H9 (cell line): ENCODE measurements at regions not wholly inside any gene's neighbourhood (a gene's known extent, or its start where the extent isn't known, plus 50 kb on each side); places are given as distances from the start of the nearest gene placed in this dataset.

Experiments used
- DNase-seq: peaks from one replicate; pipeline ENCODE4 v3.0.0-alpha.2; 2017
- H2AFZ ChIP-seq: one replicate; pipeline ENCODE4 v1.6.1; 2013; ENCODE audit warnings: mild to moderate bottlenecking, low read length, control low read depth, moderate library complexity
- H2AK5ac ChIP-seq: 2 replicates; pipeline ENCODE4 v1.6.1; 2013; ENCODE audit warnings: low read length, control low read depth, mixed read lengths; ENCODE audit not compliant: insufficient read length
- H2BK120ac ChIP-seq: one replicate; pipeline ENCODE4 v1.6.1; 2013; ENCODE audit warnings: low read depth, mild to moderate bottlenecking, low read length, control low read depth, inconsistent platforms; ENCODE audit not compliant: poor library complexity, severe bottlenecking
- H2BK12ac ChIP-seq: 2 replicates; pipeline ENCODE4 v1.6.1; 2013; ENCODE audit warnings: low read length, control low read depth, mixed read lengths, low read depth; ENCODE audit not compliant: insufficient read length
- H2BK15ac ChIP-seq: 2 replicates; pipeline ENCODE4 v1.6.1; 2013; ENCODE audit warnings: low read depth, low read length, control low read depth
- H2BK20ac ChIP-seq: one replicate; pipeline ENCODE4 v1.6.1; 2013; ENCODE audit warnings: low read depth, mild to moderate bottlenecking, low read length, control low read depth, inconsistent platforms; ENCODE audit not compliant: poor library complexity, severe bottlenecking
- H2BK5ac ChIP-seq: 2 replicates; pipeline ENCODE4 v1.6.1; 2013; ENCODE audit warnings: low read length, control low read depth, mixed read lengths; ENCODE audit not compliant: insufficient read length
- H3K14ac ChIP-seq: 2 replicates; pipeline ENCODE4 v1.6.1; 2013; ENCODE audit warnings: low read length, control low read depth; ENCODE audit not compliant: insufficient read depth
- H3K18ac ChIP-seq: 2 replicates; pipeline ENCODE4 v1.6.1; 2013; ENCODE audit warnings: low read depth, mild to moderate bottlenecking, mixed read lengths, low read length, control low read depth; ENCODE audit not compliant: insufficient read length
- H3K23ac ChIP-seq: 2 replicates; pipeline ENCODE4 v1.6.1; 2013; ENCODE audit warnings: low read length, control low read depth, mixed read lengths, low read depth; ENCODE audit not compliant: insufficient read length
- H3K23me2 ChIP-seq: 2 replicates; pipeline ENCODE4 v1.6.1; 2013; ENCODE audit warnings: low read depth, mild to moderate bottlenecking, mixed read lengths, low read length, control low read depth; ENCODE audit not compliant: insufficient read length, poor library complexity, severe bottlenecking
- H3K27ac ChIP-seq: 2 replicates; pipeline ENCODE4 v1.5.1; 2013; ENCODE audit warnings: low read length, control low read depth, mixed read lengths, low read depth; ENCODE audit not compliant: insufficient read length
- H3K27me3 ChIP-seq: 2 replicates; pipeline ENCODE4 v1.6.1; 2013; ENCODE audit warnings: low read length, control low read depth, inconsistent platforms; ENCODE audit not compliant: insufficient read depth
- H3K4ac ChIP-seq: 2 replicates; pipeline ENCODE4 v1.6.1; 2013; ENCODE audit warnings: low read depth, mild to moderate bottlenecking, control low read depth, inconsistent platforms, low read length, moderate library complexity
- H3K4me1 ChIP-seq: 2 replicates; pipeline ENCODE4 v1.6.1; 2013; ENCODE audit warnings: low read length, control low read depth, inconsistent platforms; ENCODE audit not compliant: insufficient read depth
- H3K4me2 ChIP-seq: 2 replicates; pipeline ENCODE4 v1.6.1; 2013; ENCODE audit warnings: low read length, control low read depth, mixed read lengths; ENCODE audit not compliant: insufficient read length, insufficient read depth
- H3K56ac ChIP-seq: 2 replicates; pipeline ENCODE4 v1.6.1; 2013; ENCODE audit warnings: low read depth, mild to moderate bottlenecking, mixed read lengths, low read length, control low read depth; ENCODE audit not compliant: insufficient read length
- H3K79me1 ChIP-seq: 2 replicates; pipeline ENCODE4 v1.6.1; 2013; ENCODE audit warnings: low read depth, mild to moderate bottlenecking, moderate library complexity, low read length, control low read depth, inconsistent platforms; ENCODE audit not compliant: insufficient read depth, poor library complexity, severe bottlenecking
- H3K79me2 ChIP-seq: 2 replicates; pipeline ENCODE4 v1.6.1; 2013; ENCODE audit warnings: low read length, control low read depth, inconsistent platforms; ENCODE audit not compliant: insufficient read depth
- H3K9ac ChIP-seq: 2 replicates; pipeline ENCODE4 v1.6.1; 2013; ENCODE audit warnings: low read length, control low read depth, mixed read lengths; ENCODE audit not compliant: insufficient read length; ENCODE audit errors: extremely low read depth
- H3K9me3 ChIP-seq: one replicate; pipeline ENCODE4 v1.6.1; 2013; ENCODE audit warnings: low read depth, low read length, inconsistent platforms; ENCODE audit not compliant: control insufficient read depth
- H3T11ph ChIP-seq: one replicate; pipeline ENCODE4 v1.6.1; 2013; ENCODE audit warnings: mild to moderate bottlenecking, low read length, control low read depth, inconsistent platforms
- H4K20me1 ChIP-seq: one replicate; pipeline ENCODE4 v1.6.1; 2013; ENCODE audit not compliant: control insufficient read depth, insufficient read length, insufficient read depth
- H4K5ac ChIP-seq: 2 replicates; pipeline ENCODE4 v1.6.1; 2013; ENCODE audit warnings: low read depth, mild to moderate bottlenecking, mixed read lengths, low read length, control low read depth; ENCODE audit not compliant: insufficient read length
- H4K8ac ChIP-seq: replicated peaks from 2 replicates; pipeline ENCODE4 v1.6.1; 2013; ENCODE audit warnings: low read length, control low read depth, mixed read lengths, low read depth; ENCODE audit not compliant: insufficient read length
- H4K91ac ChIP-seq: 2 replicates; pipeline ENCODE4 v1.6.1; 2013; ENCODE audit warnings: low read depth, mild to moderate bottlenecking, moderate library complexity, mixed read lengths, low read length, control low read depth; ENCODE audit not compliant: insufficient read length
- H3K27ac Mint-ChIP-seq, 3 experiments: 2 replicates in 2 of 3; 3 replicates in 1 of 3; pipeline ENCODE4 v1.8.0; 2020 to 2021; ENCODE audit warnings: mixed read lengths in 3 of 3, mild to moderate bottlenecking in 1 of 3, moderate library complexity in 1 of 3
- H3K27me3 Mint-ChIP-seq: 2 replicates; pipeline ENCODE4 v1.8.0; 2021; ENCODE audit warnings: low read depth, mild to moderate bottlenecking, moderate library complexity, mixed read lengths
- H3K36me3 Mint-ChIP-seq, 3 experiments: 2 replicates in 2 of 3; 3 replicates in 1 of 3; pipeline ENCODE4 v1.8.0; 2020 to 2021; ENCODE audit warnings: low read depth in 3 of 3, mixed read lengths in 3 of 3; ENCODE audit not compliant: insufficient read depth in 1 of 3
- H3K4me1 Mint-ChIP-seq, 2 experiments: 2 replicates each; pipeline ENCODE4 v1.8.0; 2020; ENCODE audit warnings: mixed read lengths in 2 of 2
- H3K4me3 Mint-ChIP-seq, 2 experiments: 2 replicates in 1 of 2; 3 replicates in 1 of 2; pipeline ENCODE4 v1.8.0; 2020 to 2021; ENCODE audit warnings: mild to moderate bottlenecking in 2 of 2, mixed read lengths in 2 of 2, moderate library complexity in 1 of 2
- H3K9me3 Mint-ChIP-seq, 2 experiments: 2 replicates in 1 of 2; 3 replicates in 1 of 2; pipeline ENCODE4 v1.8.0; 2020; ENCODE audit warnings: mild to moderate bottlenecking in 2 of 2, mixed read lengths in 2 of 2, moderate library complexity in 1 of 2
- WGBS: extraction: QIAGEN DNeasy Blood & Tissue Kit; methylation state at CpG from one replicate; pipeline ENCODE4 v1.1.7; 2013; ENCODE audit warnings: missing lambda C conversion rate, low lambda C conversion rate, mixed read lengths; ENCODE audit not compliant: insufficient read length; ENCODE audit errors: extremely low coverage; 5-methylcytosine and 5-hydroxymethylcytosine counted together
- TF ChIP-seq, protein P1 (sequence below): fragments of 200-600 bp; sonication (generic); conservative IDR thresholded peaks from 3 replicates; pipeline ENCODE4 v1.8.0; 2021; ENCODE audit warnings: antibody characterized with exemption, mild to moderate bottlenecking

- no peaks in the 10 kb centered on the region for H3K79me1 ChIP-seq
- H4K20me1 ChIP-seq: no peaks in the 10 kb centered on the region
- peaks cover 0 to 2% of the 10 kb centered on the region in 2 experiments; a peak in 3 of 5 replicates for H3K9me3 Mint-ChIP-seq
- no peak overlapping the region for H2AFZ ChIP-seq
- H3K56ac ChIP-seq: no peak overlapping the region
- no peak overlapping the region for H3K4me2 ChIP-seq
- no peak overlapping the region for H3K18ac ChIP-seq
- no peak overlapping the region for H2BK20ac ChIP-seq
- no peaks in the 10 kb centered on the region for H3K4me1 ChIP-seq
- H2BK120ac ChIP-seq: no peak overlapping the region
- no peak overlapping the region for H2BK5ac ChIP-seq
- no peak overlapping the region for H4K5ac ChIP-seq
- H3K27me3 Mint-ChIP-seq: no peaks in the 10 kb centered on the region
- H2AK5ac ChIP-seq: no peak overlapping the region
- no peak for DNase-seq
- H3T11ph ChIP-seq: no peak overlapping the region
- H3K79me2 ChIP-seq: no peaks in the 10 kb centered on the region
- no peak overlapping the region for H3K23ac ChIP-seq
- no peak overlapping the region for H3K4me3 Mint-ChIP-seq
- no peak overlapping the region for H2BK15ac ChIP-seq
- H3K4me1 Mint-ChIP-seq: 0 out of 4 replicates have a peak, but pooled peaks cover 0 to 3% of the 10 kb centered on the region in 2 experiments
- no peak overlapping the region for H3K27ac ChIP-seq
- no peaks in the 10 kb centered on the region for H3K27me3 ChIP-seq
- no peak overlapping the region for H2BK12ac ChIP-seq
- no peak overlapping the region for H4K91ac ChIP-seq
- no peak overlapping the region for H3K14ac ChIP-seq
- no peaks in the 10 kb centered on the region for H3K23me2 ChIP-seq
- H3K9me3 ChIP-seq: no peaks in the 10 kb centered on the region
- no CpG with 5 or more reads among the region's 3 CpGs for WGBS
- no peak overlapping the region for H3K4ac ChIP-seq
- H3K27ac Mint-ChIP-seq: no peak overlapping the region
- TF ChIP-seq, protein P1, sequence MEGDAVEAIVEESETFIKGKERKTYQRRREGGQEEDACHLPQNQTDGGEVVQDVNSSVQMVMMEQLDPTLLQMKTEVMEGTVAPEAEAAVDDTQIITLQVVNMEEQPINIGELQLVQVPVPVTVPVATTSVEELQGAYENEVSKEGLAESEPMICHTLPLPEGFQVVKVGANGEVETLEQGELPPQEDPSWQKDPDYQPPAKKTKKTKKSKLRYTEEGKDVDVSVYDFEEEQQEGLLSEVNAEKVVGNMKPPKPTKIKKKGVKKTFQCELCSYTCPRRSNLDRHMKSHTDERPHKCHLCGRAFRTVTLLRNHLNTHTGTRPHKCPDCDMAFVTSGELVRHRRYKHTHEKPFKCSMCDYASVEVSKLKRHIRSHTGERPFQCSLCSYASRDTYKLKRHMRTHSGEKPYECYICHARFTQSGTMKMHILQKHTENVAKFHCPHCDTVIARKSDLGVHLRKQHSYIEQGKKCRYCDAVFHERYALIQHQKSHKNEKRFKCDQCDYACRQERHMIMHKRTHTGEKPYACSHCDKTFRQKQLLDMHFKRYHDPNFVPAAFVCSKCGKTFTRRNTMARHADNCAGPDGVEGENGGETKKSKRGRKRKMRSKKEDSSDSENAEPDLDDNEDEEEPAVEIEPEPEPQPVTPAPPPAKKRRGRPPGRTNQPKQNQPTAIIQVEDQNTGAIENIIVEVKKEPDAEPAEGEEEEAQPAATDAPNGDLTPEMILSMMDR: no peak
- no peaks in the 10 kb centered on the region for H3K36me3 Mint-ChIP-seq
- no peak overlapping the region for H3K9ac ChIP-seq
- no peak overlapping the region for H4K8ac ChIP-seq
Observed at GRCh38 chr3:153008226-153008625, 153.8 kb upstream of the RAP2B start.
